ELR (cell line): ENCODE measurements at regions not wholly inside any gene's neighbourhood (a gene's known extent, or its start where the extent isn't known, plus 50 kb on each side); places are given as distances from the start of the nearest gene placed in this dataset.
A peak's percentile ranks its signal among the peaks of the same experiment; 100 is the strongest.
"Not testable (repeated sequence)": the region's sequence is repeated elsewhere in the genome, so short reads cannot be mapped to it uniquely, and the experiment has no call there.

Experiments
- DNase-seq: peaks from one replicate; pipeline ENCODE4 v3.0.0-alpha.2; 2015; ENCODE audit warnings: low read depth

DNA sequence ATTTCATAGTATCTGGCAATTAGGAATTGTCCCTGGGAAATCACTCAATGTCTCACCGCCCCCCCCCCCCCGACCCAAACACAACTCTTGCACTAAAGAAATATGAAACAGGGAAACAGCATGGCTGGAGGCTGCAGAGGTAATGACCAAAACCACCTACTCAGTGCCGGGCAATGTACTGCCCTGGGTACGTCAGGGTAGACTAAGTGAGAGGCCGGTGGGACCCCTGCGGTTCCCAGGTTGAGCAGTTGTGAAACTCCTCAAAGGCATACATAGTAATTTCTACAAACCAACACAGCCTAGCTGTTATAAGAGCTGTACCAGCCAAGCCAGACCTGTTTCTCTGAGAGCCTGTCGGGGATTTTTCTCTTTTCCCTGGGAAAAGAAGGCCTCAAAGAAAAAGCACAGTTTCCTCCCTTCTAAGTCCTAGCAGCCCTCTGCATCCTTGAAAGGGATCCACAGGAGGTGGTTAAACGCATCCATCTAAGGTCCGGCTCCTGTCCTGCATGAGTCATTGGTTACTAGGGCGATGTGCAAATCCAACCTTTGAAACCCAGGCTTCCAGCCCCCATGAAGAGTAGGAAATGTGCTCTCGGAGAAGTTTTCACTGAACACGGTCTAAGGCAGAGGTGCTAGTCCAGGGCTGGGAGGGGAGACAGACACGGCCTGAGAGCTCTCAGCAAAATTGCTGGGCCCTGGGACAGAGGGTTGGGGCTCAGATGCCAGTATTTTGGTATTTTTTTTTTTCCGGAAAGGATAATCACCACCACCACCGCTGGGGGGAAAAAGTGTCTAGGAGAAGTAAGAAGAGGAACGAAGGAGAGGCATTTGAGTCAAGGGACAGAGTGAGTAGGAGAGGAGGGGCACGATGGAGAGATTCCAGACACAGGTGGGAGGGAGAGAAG, 172.8 kb downstream of the ATP6V0E2 start:
- DNase-seq = peak; percentile 0

DNA sequence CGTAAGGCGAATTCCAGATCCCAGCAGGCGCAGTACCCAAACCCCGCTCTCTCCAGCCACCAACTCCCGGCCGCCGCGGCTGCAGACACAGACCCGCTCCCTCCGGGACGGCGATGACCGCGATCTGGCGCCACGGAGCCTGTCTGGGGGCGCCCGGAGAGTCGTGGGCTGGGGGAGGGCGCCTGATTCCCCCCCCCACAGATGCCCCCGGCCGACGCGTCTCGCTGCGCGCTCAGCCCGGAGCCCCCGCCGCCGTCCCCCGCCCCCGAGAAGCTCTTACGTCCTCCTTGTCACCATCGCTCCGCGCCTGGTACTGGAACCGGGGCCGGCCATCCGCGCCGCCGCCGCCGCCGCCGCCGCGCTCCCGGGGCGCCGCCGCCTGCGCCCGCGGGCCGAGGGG, 173.6 kb downstream of the ATP6V0E2 start:
- DNase-seq = not testable (repeated sequence)

DNA sequence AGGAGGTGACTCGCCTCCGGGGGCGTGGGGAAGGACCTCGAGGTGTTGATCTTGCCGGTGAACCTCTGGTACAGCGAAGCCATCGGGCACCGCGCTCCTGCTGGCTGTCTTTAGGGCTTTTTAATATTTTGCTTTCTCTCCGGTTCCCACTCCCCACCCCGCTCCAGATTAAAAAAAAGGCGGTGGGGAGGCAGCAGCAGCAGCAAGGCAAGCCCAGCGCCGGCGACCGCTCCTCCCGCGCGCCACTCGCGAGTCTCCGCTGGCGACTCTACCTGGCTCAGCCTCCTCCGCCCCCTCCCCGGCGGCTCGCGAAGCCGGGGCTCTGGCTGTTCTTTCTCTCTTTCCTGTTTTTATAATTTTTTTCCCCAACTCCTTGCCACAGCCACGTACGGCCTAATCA, 174.0 kb downstream of the ATP6V0E2 start:
- not testable (repeated sequence) for DNase-seq

DNA sequence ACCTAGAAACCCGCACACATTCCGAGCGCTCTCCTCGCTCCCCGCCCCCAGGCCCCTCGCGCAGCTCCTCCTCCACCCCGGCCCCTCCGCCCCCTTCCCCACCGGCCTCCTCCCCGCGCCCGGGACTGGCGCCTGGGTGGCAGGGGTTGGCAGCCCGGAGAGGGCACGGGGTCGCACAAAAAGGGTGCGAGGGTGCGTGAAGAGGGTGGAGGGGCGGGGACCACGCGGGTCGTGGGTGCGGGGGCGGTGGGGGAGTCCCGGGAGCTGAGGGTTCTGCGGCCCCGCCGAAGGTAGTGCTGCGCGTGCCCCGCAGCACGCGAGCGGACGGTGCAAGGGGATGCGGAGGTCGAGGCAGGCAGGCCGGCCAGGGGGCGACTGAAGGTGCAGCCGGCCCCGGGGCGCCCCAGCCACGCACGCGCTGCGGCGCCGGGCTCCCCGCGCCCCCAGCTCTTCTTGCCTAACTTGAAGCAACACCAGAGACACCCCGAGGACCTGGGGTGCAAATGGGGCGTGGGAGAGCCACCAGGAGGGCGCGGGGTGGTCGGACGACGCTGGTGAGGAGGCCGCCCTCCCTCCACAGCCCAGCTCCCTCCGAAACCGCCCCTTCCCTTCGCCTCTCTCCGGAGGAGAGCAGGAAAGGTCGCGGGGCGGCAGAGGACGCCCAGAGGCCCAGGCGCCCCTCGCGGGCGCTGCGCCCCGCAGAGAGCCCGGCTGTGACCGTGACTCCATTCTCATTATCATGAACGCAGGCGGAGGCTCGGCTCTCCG, 174.7 kb downstream of the ATP6V0E2 start:
- DNase-seq = not testable (repeated sequence)

DNA sequence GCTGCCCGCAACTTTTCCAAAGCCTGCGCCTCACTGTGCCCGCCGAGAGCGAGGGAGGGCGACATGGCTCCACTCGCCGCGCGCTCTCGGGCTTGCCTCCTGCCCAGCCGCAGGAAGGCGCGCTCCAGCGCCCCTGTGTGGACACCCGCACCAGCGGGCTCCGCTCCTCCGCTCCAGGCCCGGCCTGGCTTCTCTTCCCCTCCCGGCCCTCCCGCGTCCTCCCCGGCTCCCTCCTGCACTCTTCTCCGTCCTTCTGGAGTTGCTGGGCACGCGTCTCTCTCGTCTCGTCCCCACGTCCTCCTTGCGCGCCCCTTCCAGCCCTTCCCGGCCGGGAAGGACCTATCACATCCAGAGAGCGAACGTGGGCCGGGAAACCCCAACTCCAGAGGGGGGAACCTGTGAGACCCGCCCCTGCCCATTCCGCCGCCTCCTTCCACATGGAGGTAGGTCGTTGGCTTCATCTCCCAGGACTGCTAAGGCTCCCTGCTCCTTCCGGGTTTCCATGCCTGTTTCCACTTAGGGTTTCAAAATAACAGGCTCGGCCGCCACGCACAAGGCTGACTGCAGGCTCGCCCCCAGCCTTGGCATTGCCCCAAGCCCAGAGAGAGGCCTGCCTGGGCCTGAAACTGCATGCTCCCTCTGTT, 175.4 kb downstream of the ATP6V0E2 start:
- DNase-seq = not testable (repeated sequence)

DNA sequence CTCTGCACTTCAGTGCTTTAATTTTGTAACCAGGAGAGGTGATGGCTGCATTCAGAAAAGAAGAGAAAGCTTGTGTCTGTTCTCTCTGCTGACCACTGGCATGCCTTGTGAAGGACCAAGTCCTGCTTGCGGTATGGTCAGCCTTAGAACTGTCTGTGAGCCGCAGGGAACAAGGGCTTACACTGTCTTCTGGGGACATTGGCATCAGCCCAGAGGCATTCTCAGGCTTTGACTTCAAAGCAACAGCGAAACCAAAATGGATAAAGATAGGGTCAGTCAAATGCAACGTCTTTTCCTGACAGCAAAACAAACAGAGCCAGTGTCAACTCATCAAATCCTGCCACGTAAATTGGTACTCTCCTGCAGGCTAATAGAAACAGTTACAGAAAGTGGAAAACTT, 179.6 kb downstream of the ATP6V0E2 start:
- not testable (repeated sequence) for DNase-seq

DNA sequence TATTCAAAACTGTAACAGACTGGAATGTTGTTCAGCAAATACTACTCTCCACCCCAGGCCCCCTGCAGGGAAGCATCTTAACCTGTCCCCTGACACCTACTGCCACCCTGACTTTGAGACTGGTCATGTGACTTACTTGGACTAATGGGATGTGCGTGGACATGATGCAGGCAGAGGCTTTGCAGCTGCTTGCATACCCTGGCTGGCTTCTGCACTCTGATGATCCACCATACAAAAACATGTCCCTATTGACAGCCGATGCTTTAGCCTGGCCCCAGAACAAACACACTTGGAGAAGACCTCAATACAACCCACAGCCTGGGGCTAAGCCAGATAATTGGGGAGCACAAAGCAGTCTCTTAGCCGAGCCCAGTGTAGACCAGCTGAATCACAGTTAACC, 180.5 kb downstream of the ATP6V0E2 start:
- DNase-seq = not testable (repeated sequence)

DNA sequence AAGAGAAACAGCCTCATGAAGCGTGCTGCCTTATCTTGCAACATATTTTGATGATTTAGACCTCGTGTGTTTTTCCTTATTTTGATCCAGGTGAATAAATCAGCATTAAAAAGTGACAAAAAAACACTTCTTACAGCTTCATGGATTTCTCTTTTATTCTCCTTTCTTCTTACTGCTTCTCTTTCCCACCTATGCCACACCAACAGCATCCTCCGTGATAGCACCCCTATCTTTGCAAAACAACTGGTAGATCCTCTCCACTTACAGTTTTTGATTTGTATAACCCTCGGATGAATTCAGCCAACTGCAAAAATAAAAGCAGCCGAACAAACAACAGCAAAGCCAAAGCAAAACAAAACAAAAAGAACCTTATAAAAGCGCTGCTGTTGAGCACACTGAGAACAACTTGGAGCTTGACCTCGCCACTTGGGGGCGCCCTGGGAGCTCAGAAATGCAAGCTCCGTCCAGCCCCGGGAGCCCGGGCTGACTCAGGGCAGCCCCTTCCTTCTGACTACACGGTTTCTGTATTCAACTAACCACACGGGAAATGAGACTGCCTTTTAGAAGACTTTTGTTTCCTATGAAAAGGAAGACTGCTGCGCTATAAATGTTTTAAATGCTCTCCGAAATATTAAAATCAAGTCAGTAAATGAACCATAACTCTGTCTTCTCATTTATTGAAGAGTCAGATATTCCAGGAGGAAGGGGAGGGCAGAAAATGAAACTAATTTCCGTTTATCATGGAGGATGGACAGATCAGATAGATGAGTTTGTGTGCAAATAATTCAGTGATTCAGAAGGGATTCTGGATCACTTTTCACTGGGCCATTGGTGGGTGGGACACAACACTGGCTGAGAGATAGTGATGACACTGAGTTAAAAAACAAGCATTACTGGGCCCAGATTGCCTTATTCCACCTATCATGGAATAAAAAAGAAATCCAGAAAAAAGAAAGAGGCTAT, 186.8 kb downstream of the ATP6V0E2 start:
- not testable (repeated sequence) for DNase-seq

DNA sequence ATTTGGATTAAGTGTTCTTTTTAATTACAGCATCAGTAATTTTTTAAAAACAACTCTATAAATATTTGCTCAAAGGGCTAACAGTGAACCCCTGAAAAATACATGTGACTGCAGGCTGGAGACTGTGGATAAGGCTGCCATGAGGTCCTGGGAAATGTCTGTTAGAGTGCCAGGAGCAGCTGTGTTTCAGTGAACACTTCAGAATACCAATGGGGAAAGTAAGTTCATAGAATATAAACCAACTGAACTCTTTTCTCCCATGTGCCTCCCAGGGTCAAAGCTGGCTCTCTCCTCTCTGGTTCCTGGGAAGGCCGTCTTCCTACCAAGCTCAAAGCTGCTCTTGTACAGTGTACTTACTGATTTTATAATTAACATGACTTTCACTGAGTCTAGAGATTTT, 189.4 kb downstream of the ATP6V0E2 start:
- DNase-seq = not testable (repeated sequence)

DNA sequence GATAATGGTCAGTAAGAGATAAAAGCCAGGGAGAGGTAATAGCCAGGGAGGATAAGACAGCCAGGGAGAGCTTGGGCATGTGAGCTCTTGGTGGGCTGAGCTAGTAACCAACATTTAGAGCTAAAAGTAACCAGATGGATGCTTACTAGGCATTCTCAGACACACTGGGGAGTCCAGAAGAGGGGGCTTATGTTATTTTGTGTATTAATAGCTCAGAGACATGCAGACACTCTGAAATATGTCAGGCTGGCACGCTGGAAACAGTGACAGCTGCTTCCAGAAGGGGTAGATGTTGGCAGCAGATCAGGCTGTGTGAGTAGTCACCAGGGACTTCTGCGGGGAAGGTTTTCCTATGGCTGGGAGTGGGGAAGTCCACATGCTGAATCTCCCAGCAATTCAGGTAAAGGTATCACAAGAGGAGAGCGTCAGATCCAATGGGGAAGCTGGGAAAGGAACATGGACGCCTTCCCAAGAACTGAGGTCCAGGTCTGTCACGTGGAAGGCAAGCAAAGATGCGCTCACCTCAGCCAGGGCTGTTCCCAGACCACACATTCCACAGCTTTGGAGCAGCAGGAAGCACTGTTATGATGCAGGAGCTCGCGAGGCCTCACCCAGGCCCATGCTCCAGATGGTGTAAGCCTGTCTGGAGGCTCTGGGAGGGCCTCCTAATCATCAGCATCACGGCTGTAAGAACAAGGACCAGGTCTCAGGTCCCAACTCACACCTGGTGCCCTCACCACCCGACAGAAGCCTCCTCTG, 196.0 kb downstream of the ATP6V0E2 start:
- DNase-seq = not testable (repeated sequence)

DNA sequence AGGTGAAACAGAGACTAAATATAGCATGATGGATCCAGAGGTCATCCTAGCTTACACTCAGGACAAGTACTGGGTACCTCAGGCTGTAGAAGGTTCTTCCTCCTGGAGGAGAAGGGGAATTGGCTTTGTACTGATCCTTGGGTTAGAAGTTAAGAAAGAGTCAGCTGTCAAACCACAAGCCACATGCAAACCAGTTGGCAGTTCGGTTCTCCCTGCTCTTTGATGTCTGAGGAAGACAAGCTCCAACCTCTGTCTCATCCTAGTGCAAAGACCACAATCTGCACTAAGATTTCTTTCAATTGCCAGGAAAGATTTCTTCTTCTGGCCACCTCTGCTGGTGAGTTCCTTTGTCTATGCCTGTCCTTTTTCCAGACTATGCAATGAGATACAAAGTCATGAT, 203.8 kb downstream of the ATP6V0E2 start:
- DNase-seq = not testable (repeated sequence)

DNA sequence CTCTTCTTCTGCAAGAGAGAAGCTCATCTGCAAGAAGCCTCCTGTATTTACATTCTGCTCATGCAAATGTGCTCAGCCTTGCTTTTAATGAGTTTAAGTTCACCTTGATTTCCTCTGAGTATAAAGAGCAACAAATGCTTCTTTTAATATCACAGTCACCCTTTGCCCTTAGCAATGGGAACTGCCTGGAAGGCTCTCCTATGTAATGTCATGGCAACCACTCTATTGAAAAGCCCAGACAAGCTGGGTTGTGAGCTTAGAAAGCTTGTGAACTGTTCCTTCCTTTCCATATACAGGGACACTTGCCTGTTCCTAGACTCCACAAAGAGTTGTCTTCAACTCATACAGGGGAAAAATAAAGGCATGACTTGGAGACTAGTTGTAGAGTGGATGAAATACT, 208.1 kb downstream of the ATP6V0E2 start:
- DNase-seq = not testable (repeated sequence)

DNA sequence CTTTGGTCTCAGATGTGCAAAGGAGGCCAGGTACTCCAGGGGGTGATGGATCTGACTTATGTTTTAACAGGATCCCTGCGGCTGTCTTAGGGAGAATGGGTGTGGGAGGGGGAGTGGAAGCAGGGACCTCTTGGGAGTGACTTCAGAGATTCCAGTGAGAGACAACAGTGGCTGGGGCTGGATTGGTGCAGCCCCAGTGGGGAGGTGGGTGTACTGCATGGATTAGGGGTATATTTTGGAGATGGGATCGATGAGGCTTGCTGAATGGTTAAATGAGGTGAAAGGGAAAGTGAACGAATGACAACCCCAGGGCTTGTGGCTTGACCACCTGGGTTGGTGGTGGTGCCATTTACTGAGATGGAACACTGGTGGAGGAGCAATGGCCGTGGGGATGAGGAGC, 211.0 kb downstream of the ATP6V0E2 start:
- DNase-seq = not testable (repeated sequence)

DNA sequence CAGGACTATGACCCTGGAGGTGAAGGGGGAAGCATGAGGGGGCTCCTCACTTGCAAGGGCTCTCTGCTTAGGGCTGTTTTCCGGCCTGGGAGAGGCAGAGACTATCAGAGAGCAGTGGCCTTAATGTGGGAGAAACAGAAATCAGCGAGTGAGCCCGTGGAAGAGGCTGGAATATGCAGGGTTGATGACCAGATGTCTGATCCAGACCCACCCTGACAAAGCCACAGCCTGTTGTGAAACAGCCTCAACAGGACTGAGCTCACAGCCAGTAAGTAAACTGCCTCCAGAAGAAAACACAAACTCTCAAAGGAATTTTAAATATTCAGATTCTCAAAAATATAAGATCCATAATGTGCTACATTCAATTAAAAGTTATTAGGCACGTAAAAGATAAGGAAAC, 213.7 kb downstream of the ATP6V0E2 start:
- not testable (repeated sequence) for DNase-seq

DNA sequence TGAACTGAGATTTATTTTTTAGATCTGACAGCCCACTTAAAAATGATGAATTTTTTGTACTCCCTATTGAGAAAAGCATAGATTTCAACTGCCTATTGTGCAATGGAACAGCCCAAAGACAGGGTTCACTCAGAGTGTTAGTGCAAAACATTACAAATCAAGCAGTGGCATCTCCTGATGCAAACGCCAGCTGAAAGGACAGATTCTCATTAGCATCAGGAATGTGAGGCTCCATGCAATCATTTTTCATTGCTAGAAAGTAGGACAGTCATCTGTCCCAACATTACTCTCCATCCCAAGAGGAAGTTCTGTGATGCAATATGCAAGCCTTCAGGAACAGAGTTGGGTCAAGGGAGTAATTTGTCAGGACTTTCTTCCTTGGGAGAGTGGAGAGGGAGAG, 215.4 kb downstream of the ATP6V0E2 start:
- DNase-seq = not testable (repeated sequence)

DNA sequence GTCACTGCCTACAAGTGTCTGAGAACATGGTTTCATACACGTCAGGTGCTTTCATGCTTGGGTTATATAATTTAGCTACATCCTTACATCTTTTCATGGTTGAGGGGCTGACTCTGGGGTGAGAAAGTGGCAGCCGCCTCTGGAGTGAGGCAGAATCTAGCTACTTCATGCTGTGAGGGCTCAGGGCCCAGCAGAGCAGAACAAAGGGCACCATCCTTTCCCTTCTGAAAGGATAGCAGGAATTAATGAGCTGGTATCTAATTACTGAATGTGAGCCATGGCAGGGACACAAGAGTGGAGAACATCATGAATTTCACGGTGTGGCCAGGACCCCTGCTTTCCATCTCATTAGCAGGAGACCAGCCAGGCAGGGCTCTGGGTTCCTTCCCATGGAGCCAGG, 217.0 kb downstream of the ATP6V0E2 start:
- not testable (repeated sequence) for DNase-seq

DNA sequence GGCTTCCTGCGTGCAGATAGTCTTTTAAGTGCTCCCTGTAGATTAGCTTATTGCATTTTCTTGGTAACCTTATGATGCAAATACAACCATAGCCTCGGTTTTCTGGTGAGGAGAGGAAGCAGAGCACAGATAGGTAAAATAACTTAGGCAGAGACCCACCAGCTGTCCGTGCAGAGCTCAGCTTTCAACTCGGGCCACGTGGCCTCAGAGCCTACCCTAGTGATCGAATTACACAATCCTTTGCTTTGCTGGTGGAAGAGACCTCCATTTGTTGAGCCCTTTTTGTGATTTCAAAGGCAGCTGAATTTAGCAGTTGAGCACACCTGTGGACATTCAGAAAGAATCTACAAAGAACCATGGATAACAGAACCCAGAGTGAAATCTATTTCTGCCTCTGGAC, 220.1 kb downstream of the ATP6V0E2 start:
- not testable (repeated sequence) for DNase-seq

DNA sequence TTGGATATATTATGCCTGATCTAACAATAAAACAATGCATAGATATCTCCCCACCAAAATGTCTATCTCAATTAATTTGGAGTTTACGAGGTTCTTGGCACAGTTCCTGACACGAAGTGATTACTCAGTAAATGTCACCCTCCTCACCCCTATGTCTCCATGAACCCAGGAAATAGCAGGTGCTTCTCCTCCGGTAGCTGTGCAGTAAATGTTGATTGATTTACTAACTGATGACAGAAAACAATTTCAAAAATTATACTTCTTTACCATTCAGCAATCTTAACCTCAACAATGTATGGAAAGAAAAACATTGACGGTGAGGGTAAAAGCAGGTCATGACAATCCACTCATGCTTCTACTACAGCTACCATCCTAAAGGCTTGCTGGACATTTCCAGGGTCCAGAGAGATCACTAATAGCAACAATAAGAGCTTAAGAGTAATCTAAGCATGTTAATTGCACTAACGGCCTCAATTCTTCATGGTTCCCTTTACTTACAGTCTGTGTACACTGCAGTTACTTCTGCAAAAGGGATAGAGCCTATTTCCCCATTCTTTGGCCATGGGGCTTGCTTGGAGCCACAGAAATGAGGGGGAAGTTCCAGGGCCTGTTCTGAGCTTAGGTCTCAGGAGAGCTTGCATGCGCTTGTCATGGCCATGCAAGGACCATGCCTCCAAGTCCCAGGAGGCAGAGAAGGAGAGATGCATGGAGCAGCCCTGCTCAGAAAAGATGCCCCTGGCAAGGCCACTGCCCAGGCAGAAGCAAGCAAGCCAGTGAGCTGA, 222.6 kb downstream of the ATP6V0E2 start:
- DNase-seq = not testable (repeated sequence)

DNA sequence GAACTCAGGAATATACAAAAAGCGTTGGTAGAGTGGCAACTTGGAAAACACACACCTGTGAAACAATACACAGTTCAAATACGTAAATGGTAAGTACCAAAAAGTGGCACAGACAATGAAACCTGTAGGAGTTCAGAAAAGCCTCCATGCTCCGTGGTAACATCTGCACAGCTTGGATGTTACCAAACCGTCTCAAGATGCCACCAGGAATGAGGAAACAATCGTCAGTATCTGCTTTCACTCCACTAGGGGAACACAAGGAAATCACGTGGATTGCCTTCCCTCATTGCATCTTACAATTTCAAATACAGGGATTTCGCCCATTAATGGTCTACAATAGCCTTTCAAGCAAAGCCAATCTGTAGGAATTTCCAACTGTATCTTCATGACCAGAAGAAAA, 224.6 kb upstream of the LRRC61 start:
- DNase-seq = not testable (repeated sequence)

DNA sequence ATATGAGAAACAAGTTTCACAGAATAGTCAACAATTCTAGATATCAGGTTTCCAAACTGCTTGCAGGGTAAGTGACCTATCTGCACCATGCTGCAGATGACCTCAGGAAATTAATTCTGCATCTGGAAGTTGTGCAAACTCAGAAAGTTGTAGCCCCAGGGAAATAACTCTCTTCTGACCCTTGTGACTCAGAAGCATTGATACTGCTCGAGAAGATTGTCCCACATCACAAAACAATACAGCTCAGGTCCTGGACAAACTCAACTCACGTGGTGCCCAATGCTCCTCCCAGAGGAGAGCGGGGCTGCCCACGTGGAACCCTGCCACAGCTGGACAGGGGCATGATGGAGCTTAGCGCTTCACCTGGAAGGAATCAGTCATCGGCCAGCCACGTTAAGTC, 221.9 kb upstream of the LRRC61 start:
- DNase-seq = not testable (repeated sequence)
